Lower lobe of right lung (tissue), 2 donors: ENCODE measurements at regions not wholly inside any gene's neighbourhood (a gene's known extent, or its start where the extent isn't known, plus 50 kb on each side); places are given as distances from the start of the nearest gene placed in this dataset.

Experiments
- ATAC-seq, 2 donors: fragments of 200-7000 bp; cut with Tn5 transposase; one replicate each; pipeline ENCODE4 v1.9.1; 2020 to 2022; ENCODE audit warnings: mild to moderate bottlenecking in 2 of 2, moderate library complexity in 2 of 2
- DNase-seq: peaks from one replicate; pipeline ENCODE4 v3.0.0-alpha.2; 2020
- H3K27ac ChIP-seq: fragments of 200-600 bp; one replicate; pipeline ENCODE4 v1.8.0; 2022
- H3K27me3 ChIP-seq: fragments of 200-600 bp; one replicate; pipeline ENCODE4 v1.8.0; 2022; ENCODE audit warnings: low read depth
- H3K36me3 ChIP-seq: fragments of 200-600 bp; one replicate; pipeline ENCODE4 v1.8.0; 2022; ENCODE audit warnings: mild to moderate bottlenecking
- H3K4me1 ChIP-seq: fragments of 200-600 bp; one replicate; pipeline ENCODE4 v1.8.0; 2022
- H3K4me3 ChIP-seq: fragments of 200-600 bp; one replicate; pipeline ENCODE4 v1.8.0; 2022; ENCODE audit warnings: mild to moderate bottlenecking
- H3K9me3 ChIP-seq: fragments of 200-600 bp; one replicate; pipeline ENCODE4 v1.8.0; 2022
- intact Hi-C: fragments of 100-400 bp; cut with DNase I; formaldehyde crosslinking; loops from one replicate; pipeline ENCODE4 v1.11.0; 2022
- TF ChIP-seq, protein P1 (sequence below): fragments of 200-600 bp; IDR thresholded peaks from one replicate; pipeline ENCODE4 v1.8.0; 2022; ENCODE audit warnings: antibody characterized with exemption, mild to moderate bottlenecking
- donor health status: DM: no; HTN: yes; CAD: no; lungs with severe emphysema.

DNA sequence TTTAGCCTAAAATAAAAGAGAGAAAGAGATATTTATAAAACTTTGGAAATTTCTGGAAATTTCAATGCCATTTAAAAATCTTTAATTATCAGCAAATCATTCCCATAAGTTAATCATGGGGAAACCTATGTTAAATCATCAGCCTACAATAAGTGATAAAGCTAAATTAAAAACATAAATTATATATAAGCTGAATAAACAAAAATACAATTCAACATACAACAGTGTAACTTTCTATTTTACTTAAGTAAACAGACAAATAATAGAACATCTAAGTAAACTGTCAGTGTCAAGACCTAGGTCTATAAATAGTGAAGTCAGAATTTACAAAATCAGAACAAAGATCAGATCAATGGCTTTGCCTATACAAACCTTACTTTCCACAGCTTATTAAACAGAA is 57.5 kb downstream of the EPRS1 start:
- intact Hi-C loops, result no loop called here
- Histone ChIP-seq H3K9me3 (no peaks in the 10 kb centered on the region), H3K27ac (no peak overlapping the region), H3K36me3 (peaks cover 47% of the 10 kb centered on the region), H3K27me3 (no peaks in the 10 kb centered on the region), H3K4me1 (no peaks in the 10 kb centered on the region), H3K4me3 (no peak overlapping the region)
- DNase-seq (no peak), ATAC-seq (no peak)
- TF ChIP-seq, protein P1, sequence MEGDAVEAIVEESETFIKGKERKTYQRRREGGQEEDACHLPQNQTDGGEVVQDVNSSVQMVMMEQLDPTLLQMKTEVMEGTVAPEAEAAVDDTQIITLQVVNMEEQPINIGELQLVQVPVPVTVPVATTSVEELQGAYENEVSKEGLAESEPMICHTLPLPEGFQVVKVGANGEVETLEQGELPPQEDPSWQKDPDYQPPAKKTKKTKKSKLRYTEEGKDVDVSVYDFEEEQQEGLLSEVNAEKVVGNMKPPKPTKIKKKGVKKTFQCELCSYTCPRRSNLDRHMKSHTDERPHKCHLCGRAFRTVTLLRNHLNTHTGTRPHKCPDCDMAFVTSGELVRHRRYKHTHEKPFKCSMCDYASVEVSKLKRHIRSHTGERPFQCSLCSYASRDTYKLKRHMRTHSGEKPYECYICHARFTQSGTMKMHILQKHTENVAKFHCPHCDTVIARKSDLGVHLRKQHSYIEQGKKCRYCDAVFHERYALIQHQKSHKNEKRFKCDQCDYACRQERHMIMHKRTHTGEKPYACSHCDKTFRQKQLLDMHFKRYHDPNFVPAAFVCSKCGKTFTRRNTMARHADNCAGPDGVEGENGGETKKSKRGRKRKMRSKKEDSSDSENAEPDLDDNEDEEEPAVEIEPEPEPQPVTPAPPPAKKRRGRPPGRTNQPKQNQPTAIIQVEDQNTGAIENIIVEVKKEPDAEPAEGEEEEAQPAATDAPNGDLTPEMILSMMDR, result no peak

DNA sequence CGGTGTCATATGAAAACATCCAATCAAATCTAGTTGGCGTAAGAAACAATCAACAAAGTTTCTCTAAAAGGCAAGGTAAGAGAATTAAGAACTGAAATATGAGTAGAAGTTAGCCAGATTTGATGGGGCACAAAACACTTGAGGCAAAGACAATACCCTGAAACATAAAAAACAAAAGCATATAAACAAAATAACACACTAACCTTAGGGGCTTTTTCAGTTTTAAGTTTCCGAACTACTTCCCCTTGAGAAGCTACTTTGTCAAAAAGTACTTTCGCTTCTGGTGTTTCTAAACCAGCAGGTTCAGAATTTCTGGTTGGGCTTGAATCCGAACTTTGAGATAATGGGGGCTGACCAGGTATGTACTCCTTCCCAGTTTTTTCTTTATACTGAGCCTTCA is 57.9 kb downstream of the EPRS1 start:
- Histone ChIP-seq H3K27ac (no peak overlapping the region), H3K4me1 (no peaks in the 10 kb centered on the region), H3K9me3 (no peaks in the 10 kb centered on the region), H3K27me3 (no peaks in the 10 kb centered on the region), H3K4me3 (no peak overlapping the region), H3K36me3 (peaks cover 52% of the 10 kb centered on the region)
- ATAC-seq, result no peak
- TF ChIP-seq, protein P1, result no peak
- no peak for DNase-seq
- intact Hi-C loops, result no loop called here

DNA sequence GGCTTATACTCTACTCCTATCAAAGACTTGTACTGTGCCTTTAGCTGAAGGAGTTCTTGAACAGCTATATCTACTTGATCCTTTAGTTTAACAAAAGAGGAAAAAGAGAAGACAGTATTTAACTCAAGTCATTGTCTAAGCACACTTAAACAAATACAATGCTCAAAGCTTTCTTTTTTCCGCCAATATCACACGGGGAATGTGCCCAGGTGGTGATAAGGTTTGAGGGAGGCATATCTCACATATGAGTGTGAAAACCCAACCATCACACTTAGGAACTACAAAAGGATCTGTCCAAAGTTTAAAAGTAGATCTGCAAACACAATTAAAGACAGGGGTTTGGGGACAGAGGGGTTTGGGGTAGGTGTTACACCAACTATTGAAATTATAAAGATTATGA is 59.0 kb upstream of the SLC30A10 start:
- Histone ChIP-seq H3K4me1 (no peaks in the 10 kb centered on the region), H3K9me3 (no peaks in the 10 kb centered on the region), H3K36me3 (peaks cover 62% of the 10 kb centered on the region), H3K27ac (no peak overlapping the region), H3K27me3 (no peaks in the 10 kb centered on the region), H3K4me3 (no peak overlapping the region)
- no peak for ATAC-seq
- intact Hi-C loops, result no loop called here
- TF ChIP-seq, protein P1, result no peak
- no peak for DNase-seq

DNA sequence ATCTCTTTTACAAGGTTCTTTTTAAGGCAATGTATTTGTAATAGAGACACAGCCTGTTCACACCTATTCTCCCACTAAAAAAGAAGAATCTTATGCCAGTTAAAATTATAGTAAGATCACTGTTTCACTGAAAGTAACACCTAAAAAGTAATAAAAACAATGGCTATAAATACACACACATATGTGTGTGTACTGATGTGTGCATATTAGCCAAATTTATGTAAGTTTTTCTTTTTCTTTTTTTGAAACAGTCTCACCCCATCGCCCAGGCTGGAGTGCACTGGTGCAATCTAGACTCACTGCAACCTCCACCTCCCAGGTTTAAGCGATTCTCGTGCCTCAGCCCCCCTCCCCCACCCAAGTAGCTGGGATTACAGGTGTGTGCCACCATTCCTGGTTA is 56.8 kb upstream of the SLC30A10 start:
- TF ChIP-seq, protein P1, result no peak
- no peak for ATAC-seq
- peaks cover 83% of the 10 kb centered on the region for H3K36me3 ChIP-seq
- H3K9me3 ChIP-seq, result no peaks in the 10 kb centered on the region
- H3K4me3 ChIP-seq, result no peak overlapping the region
- H3K4me1 ChIP-seq, result no peaks in the 10 kb centered on the region
- intact Hi-C loops, result no loop called here
- DNase-seq, result no peak
- no peak overlapping the region for H3K27ac ChIP-seq
- H3K27me3 ChIP-seq, result no peaks in the 10 kb centered on the region
